NCI-H526 treated with DMSO at 0.1 percent for 48 hours (cell line): ENCODE measurements at regions not wholly inside any gene's neighbourhood (a gene's known extent, or its start where the extent isn't known, plus 50 kb on each side); places are given as distances from the start of the nearest gene placed in this dataset.

Experiments
- DNase-seq: peaks from one replicate; lab custom pipeline; 2025; lab: John Stamatoyannopoulos, UW

- DNase-seq: no peak
Observed at GRCh38 chr18:25813110-25813509, 277.3 kb downstream of the SS18 start.

- no peak for DNase-seq
Observed at GRCh38 chr18:25810736-25811135, 279.7 kb downstream of the SS18 start.

GRCh38 chr18:25805939-25806338 is 284.5 kb downstream of the SS18 start:
- no peak for DNase-seq

- DNase-seq: no peak
Observed at GRCh38 chr18:25805323-25805722, 285.1 kb downstream of the SS18 start.

- DNase-seq: no peak
Observed at GRCh38 chr18:25799231-25799630, 291.2 kb downstream of the SS18 start.

- DNase-seq: no peak
Observed at GRCh38 chr18:25798046-25798445, 292.4 kb downstream of the SS18 start.

GRCh38 chr18:25795213-25795612 is 295.2 kb downstream of the SS18 start:
- DNase-seq: no peak

GRCh38 chr18:25787276-25787675 is 303.1 kb downstream of the SS18 start:
- DNase-seq: no peak

GRCh38 chr18:25786758-25787157 is 303.7 kb downstream of the SS18 start:
- DNase-seq: no peak

GRCh38 chr18:25780105-25780504 is 310.3 kb downstream of the SS18 start:
- DNase-seq: no peak

- no peak for DNase-seq
Observed at GRCh38 chr18:25771796-25772195, 318.6 kb downstream of the SS18 start.

- DNase-seq: no peak
Observed at GRCh38 chr18:25764777-25765176, 325.6 kb downstream of the SS18 start.

- no peak for DNase-seq
Observed at GRCh38 chr18:25759111-25759510, 331.3 kb downstream of the SS18 start.

- DNase-seq: no peak
Observed at GRCh38 chr18:25743646-25744151, 346.7 kb downstream of the SS18 start.

- DNase-seq: no peak
Observed at GRCh38 chr18:25739376-25739775, 351.0 kb downstream of the SS18 start.

- DNase-seq: no peak
Observed at GRCh38 chr18:25737710-25738311, 352.6 kb downstream of the SS18 start.

GRCh38 chr18:25736516-25736915 is 353.9 kb downstream of the SS18 start:
- no peak for DNase-seq

GRCh38 chr18:25735459-25735858 is 355.0 kb downstream of the SS18 start:
- DNase-seq: no peak

- DNase-seq: no peak
Observed at GRCh38 chr18:25734336-25734735, 356.1 kb downstream of the SS18 start.

- DNase-seq: no peak
Observed at GRCh38 chr18:25732862-25733261, 357.6 kb downstream of the SS18 start.

GRCh38 chr18:25729072-25729471 is 361.3 kb downstream of the SS18 start:
- DNase-seq: no peak

- no peak for DNase-seq
Observed at GRCh38 chr18:25727281-25727985, 363.0 kb downstream of the SS18 start.

GRCh38 chr18:25726298-25726697 is 364.1 kb downstream of the SS18 start:
- no peak for DNase-seq

GRCh38 chr18:25725501-25725900 is 364.9 kb downstream of the SS18 start:
- DNase-seq: no peak
